ENCODE measurements at regions not wholly inside any gene's neighbourhood (a gene's known extent, or its start where the extent isn't known, plus 50 kb on each side); places are given as distances from the start of the nearest gene placed in this dataset.

- Histone ChIP-seq H3K9me3 (no peaks in the 10 kb centered on the region), H3K4me3 (no peak overlapping the region), H3K27me3 (ENCODE audit: insufficient read depth in 3 of 3, low read length in 2 of 3) (peaks cover 0 to 4% (median 0%) of the 10 kb centered on the region in 3 donors), H3K27ac (no peak overlapping the region), H3K4me1 (peaks cover 7% of the 10 kb centered on the region), H3K36me3 (ENCODE audit: insufficient read depth in 1 of 2, low read depth in 1 of 2) (no peaks in the 10 kb centered on the region)
- ATAC-seq (no peak), DNase-seq (no peak)
- intact Hi-C loops (cut with DNase I), result no loop called here
- WGBS, 3 donors, result 90 to 97% (median 93%) methylated on average over 2 of the region's 2 CpGs
- no peak for TF ChIP-seq CTCF (IDR thresholded peaks at IDR 0.05)
Observed at GRCh38 chr11:19603771-19604170, 108.9 kb upstream of the NAV2 start.

DNA sequence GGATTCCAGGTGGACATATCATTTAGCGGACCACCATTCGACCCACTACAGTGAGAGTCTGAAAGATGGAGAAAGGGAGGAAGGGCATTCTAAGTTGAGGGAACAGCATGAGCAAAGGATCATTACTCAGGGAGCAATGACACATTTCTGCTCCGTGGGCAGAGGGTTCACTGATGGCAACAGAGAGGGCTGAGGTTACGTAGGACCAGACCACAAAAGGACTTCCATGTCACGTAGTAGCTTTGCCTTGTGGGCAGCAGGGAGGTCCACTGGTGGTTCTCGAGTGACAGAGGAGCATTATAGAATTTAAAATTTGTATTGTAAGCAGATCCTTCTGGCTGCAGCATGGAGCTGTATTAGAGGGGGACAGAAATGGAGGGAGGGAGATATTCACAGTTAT lies 109.7 kb upstream of the NAV2 start:
- TF ChIP-seq CTCF (IDR thresholded peaks at IDR 0.05), result no peak

DNA sequence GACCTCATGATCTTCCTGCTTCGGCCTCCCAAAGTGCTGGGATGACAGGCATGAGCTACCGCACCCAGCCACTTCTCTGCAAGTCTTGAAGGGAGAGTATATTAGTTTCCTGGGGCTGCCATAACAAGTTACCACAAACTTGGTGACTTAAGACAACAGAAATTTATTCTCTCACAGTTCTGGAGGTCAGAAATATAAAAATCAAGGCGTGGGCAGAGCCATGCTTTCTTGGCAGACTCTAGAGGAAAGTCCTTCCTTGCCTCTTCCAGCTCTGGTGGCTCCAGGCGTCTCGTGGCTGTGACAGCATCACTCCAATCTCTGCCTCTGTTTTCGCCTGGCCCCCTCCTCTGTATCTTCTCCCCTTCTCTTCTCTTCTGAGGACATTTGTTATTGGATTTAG lies 110.2 kb upstream of the NAV2 start:
- Histone ChIP-seq H3K27ac (no peak overlapping the region), H3K9me3 (no peaks in the 10 kb centered on the region), H3K27me3 (ENCODE audit: insufficient read depth in 3 of 3, low read length in 2 of 3) (peaks cover 0 to 4% (median 0%) of the 10 kb centered on the region in 3 donors), H3K4me1 (peaks cover 7% of the 10 kb centered on the region), H3K4me3 (no peak overlapping the region), H3K36me3 (ENCODE audit: insufficient read depth in 1 of 2, low read depth in 1 of 2) (no peaks in the 10 kb centered on the region)
- no peak for DNase-seq
- intact Hi-C loops (cut with DNase I), result no loop called here
- WGBS, 3 donors, result 79 to 85% (median 84%) methylated on average over 6 of the region's 6 CpGs
- no peak for TF ChIP-seq CTCF (IDR thresholded peaks at IDR 0.05)
- ATAC-seq, result no peak

More for the DNA sequence above, 109.7 kb upstream of the NAV2 start:
- Histone ChIP-seq H3K9me3 (no peaks in the 10 kb centered on the region), H3K27me3 (ENCODE audit: insufficient read depth in 3 of 3, low read length in 2 of 3) (peaks cover 0 to 4% (median 0%) of the 10 kb centered on the region in 3 donors), H3K36me3 (ENCODE audit: insufficient read depth in 1 of 2, low read depth in 1 of 2) (no peaks in the 10 kb centered on the region), H3K27ac (no peak overlapping the region), H3K4me3 (no peak overlapping the region), H3K4me1 (peaks cover 7% of the 10 kb centered on the region)
- DNase-seq (no peak), ATAC-seq (no peak)
- intact Hi-C loops (cut with DNase I), result no loop called here
- 89 to 92% (median 90%) methylated on average over 6 of the region's 6 CpGs for WGBS, 3 donors

DNA sequence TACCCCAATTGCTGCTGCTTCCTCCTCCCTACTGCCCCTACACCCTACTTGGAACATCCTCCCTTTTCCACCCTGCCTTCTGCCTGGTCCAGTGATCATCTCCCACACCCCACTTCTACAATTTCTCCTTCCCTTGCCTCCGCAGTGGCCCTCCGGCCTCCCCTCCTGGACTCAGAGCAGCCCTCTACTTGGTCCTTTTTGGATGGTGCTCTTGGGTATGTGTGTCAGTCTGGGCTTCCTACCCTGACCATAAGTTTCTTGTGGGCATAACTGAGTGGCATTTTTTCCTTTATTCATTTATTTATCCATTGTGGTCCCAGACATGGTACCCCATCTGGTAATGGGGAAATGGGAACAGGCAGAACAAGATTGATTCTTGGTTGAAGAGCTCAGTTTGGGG lies 111.4 kb upstream of the NAV2 start:
- WGBS, 3 donors, result 97 to 100% (median 99%) methylated on average over 2 of the region's 2 CpGs
- intact Hi-C loops (cut with DNase I), result no loop called here
- Histone ChIP-seq H3K9me3 (no peaks in the 10 kb centered on the region), H3K27ac (no peak overlapping the region), H3K4me1 (peaks cover 2% of the 10 kb centered on the region), H3K27me3 (ENCODE audit: insufficient read depth in 3 of 3, low read length in 2 of 3) (peaks cover 0 to 4% (median 0%) of the 10 kb centered on the region in 3 donors), H3K4me3 (no peak overlapping the region), H3K36me3 (ENCODE audit: insufficient read depth in 1 of 2, low read depth in 1 of 2) (no peaks in the 10 kb centered on the region)
- ATAC-seq, result no peak
- TF ChIP-seq CTCF (IDR thresholded peaks at IDR 0.05), result no peak
- no peak for DNase-seq

- intact Hi-C loops (cut with DNase I), result no loop called here
- 53 to 66% (median 57%) methylated on average over 4 of the region's 4 CpGs for WGBS, 3 donors
Observed at GRCh38 chr11:19599681-19600080, 113.0 kb upstream of the NAV2 start.

More at GRCh38 chr11:19599681-19600080, 113.0 kb upstream of the NAV2 start:
- no peaks in the 10 kb centered on the region for H3K36me3 ChIP-seq (ENCODE audit: insufficient read depth in 1 of 2, low read depth in 1 of 2)
- DNase-seq, result no peak
- no peak overlapping the region for H3K4me3 ChIP-seq
- peaks cover 0 to 4% (median 0%) of the 10 kb centered on the region in 3 donors for H3K27me3 ChIP-seq (ENCODE audit: insufficient read depth in 3 of 3, low read length in 2 of 3)
- ATAC-seq, result no peak
- no peaks in the 10 kb centered on the region for H3K4me1 ChIP-seq
- no peaks in the 10 kb centered on the region for H3K9me3 ChIP-seq
- no peak overlapping the region for H3K27ac ChIP-seq
- no peak for TF ChIP-seq CTCF (IDR thresholded peaks at IDR 0.05)
